Karpas-422 (cell line): ENCODE measurements at regions not wholly inside any gene's neighbourhood (a gene's known extent, or its start where the extent isn't known, plus 50 kb on each side); places are given as distances from the start of the nearest gene placed in this dataset.

Source experiments
- DNase-seq: peaks from one replicate; pipeline ENCODE4 v3.0.0-alpha.2; 2015
- H2AFZ ChIP-seq: fragments of 200-600 bp; sonication (generic); 2 replicates; pipeline ENCODE4 v1.6.1; 2014; ENCODE audit warnings: antibody characterized with exemption, low read length, mixed read lengths
- H3K27ac ChIP-seq: fragments of 200-600 bp; sonication (generic); 2 replicates; pipeline ENCODE4 v1.5.1; 2014; ENCODE audit warnings: mild to moderate bottlenecking, low read length, moderate library complexity
- H3K27me3 ChIP-seq: fragments of 200-600 bp; sonication (generic); 2 replicates; pipeline ENCODE4 v1.6.1; 2014; ENCODE audit warnings: low read length, mixed read lengths
- H3K36me3 ChIP-seq: fragments of 200-600 bp; sonication (generic); 2 replicates; pipeline ENCODE4 v1.6.1; 2014; ENCODE audit warnings: low read length, mixed read lengths; ENCODE audit not compliant: insufficient read depth
- H3K4me1 ChIP-seq: fragments of 200-600 bp; sonication (generic); 2 replicates; pipeline ENCODE4 v1.6.1; 2014; ENCODE audit warnings: mild to moderate bottlenecking, low read length, mixed read lengths
- H3K4me2 ChIP-seq: fragments of 200-600 bp; sonication (generic); 2 replicates; pipeline ENCODE4 v1.6.1; 2014; ENCODE audit warnings: low read length, low read depth, mild to moderate bottlenecking; ENCODE audit not compliant: poor library complexity, severe bottlenecking
- H3K4me3 ChIP-seq: fragments of 200-600 bp; sonication (generic); 2 replicates; pipeline ENCODE4 v1.5.1; 2014; ENCODE audit warnings: mild to moderate bottlenecking, antibody characterized with exemption, low read length, mixed read lengths
- H3K79me2 ChIP-seq: fragments of 200-600 bp; sonication (generic); 2 replicates; pipeline ENCODE4 v1.6.1; 2014; ENCODE audit warnings: mild to moderate bottlenecking, low read length, mixed read lengths
- H3K9ac ChIP-seq: fragments of 200-600 bp; sonication (generic); 2 replicates; pipeline ENCODE4 v1.6.0; 2014; ENCODE audit warnings: low read length
- H3K9me2 ChIP-seq: fragments of 200-600 bp; sonication (generic), shearing (Covaris generic); replicated peaks from 2 replicates; pipeline ENCODE4 v1.6.0; 2014; ENCODE audit warnings: mild to moderate bottlenecking, low read length, moderate library complexity; ENCODE audit not compliant: insufficient read depth
- H3K9me3 ChIP-seq: fragments of 300-700, 200-600 bp; sonication (generic); 2 replicates; pipeline ENCODE4 v1.6.1; 2014; ENCODE audit warnings: low read length, mixed read lengths
- H4K20me1 ChIP-seq: fragments of 200-600 bp; sonication (generic); 2 replicates; pipeline ENCODE4 v1.6.1; 2014; ENCODE audit warnings: mild to moderate bottlenecking, antibody characterized with exemption, low read length, low read depth; ENCODE audit not compliant: insufficient read depth

- Histone ChIP-seq H3K27me3 (no peaks in the 10 kb centered on the region), H3K79me2 (no peaks in the 10 kb centered on the region), H3K4me2 (no peak overlapping the region), H3K9me2 (0 out of 2 replicates have a peak, but pooled peaks cover 2% of the 10 kb centered on the region), H3K4me1 (no peaks in the 10 kb centered on the region), H3K27ac (no peak overlapping the region), H3K4me3 (no peak overlapping the region), H3K9me3 (no peaks in the 10 kb centered on the region), H3K9ac (no peak overlapping the region), H4K20me1 (no peaks in the 10 kb centered on the region), H3K36me3 (no peaks in the 10 kb centered on the region), H2AFZ (no peak overlapping the region)
- DNase-seq = no peak
Observed at GRCh38 chr13:53778937-53779336, 750.3 kb downstream of the OLFM4 start.

DNA sequence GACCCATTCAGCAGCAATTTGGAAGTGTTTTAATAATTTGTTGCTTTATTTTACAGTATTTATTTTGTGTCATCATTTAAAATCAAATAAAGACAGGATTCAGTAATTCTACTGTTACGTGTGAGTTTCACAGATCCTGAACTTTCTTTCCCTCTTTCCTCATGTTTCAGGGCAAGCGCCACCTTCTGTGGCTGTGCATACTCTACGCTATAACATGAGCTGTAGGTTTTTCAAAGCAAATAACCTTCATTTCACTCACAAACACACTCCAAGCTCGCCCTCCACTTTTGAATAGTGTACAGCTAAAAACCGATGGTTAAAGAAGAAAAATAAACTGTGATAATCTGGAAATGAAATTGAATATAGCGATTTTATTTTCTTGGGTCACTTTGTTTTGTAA, 753.3 kb downstream of the OLFM4 start:
- H4K20me1 ChIP-seq = no peaks in the 10 kb centered on the region
- H3K36me3 ChIP-seq = no peaks in the 10 kb centered on the region
- DNase-seq = no peak
- H3K27ac ChIP-seq = no peak overlapping the region
- no peaks in the 10 kb centered on the region for H3K9me2 ChIP-seq
- H3K4me2 ChIP-seq = no peak overlapping the region
- no peaks in the 10 kb centered on the region for H3K79me2 ChIP-seq
- H3K4me1 ChIP-seq = no peaks in the 10 kb centered on the region
- H3K4me3 ChIP-seq = no peak overlapping the region
- no peaks in the 10 kb centered on the region for H3K27me3 ChIP-seq
- no peaks in the 10 kb centered on the region for H3K9me3 ChIP-seq
- H3K9ac ChIP-seq = no peak overlapping the region
- H2AFZ ChIP-seq = no peak overlapping the region

DNA sequence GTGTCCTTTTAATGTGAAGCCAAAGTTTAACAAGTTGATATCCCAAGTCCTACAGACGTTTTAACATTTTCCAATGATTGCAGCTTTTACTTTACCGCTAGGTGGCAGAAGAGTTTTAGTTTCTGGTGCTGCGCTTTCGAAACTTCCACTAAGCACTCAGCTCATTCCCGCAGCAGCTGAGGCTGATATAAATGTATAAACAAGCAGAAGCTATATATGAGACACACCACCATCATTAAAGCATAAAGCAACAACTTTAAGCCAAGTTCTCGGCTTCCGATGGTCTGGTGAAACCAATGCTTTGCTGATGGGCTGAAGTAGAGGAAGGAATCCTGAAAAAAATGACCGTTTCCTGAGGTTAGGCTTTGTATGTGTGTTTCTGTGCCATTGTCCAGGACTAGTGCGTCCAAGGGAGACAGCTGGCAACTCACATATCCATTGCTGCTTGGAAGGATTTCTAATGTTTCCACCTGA, 753.9 kb downstream of the OLFM4 start:
- H3K4me2 ChIP-seq = no peak overlapping the region
- H3K36me3 ChIP-seq = no peaks in the 10 kb centered on the region
- no peaks in the 10 kb centered on the region for H3K79me2 ChIP-seq
- no peaks in the 10 kb centered on the region for H3K4me1 ChIP-seq
- no peaks in the 10 kb centered on the region for H3K9me3 ChIP-seq
- no peak overlapping the region for H3K4me3 ChIP-seq
- no peaks in the 10 kb centered on the region for H3K27me3 ChIP-seq
- no peak overlapping the region for H2AFZ ChIP-seq
- H3K9ac ChIP-seq = no peak overlapping the region
- H3K27ac ChIP-seq = no peak overlapping the region
- peak; percentile 82 for DNase-seq
- H4K20me1 ChIP-seq = no peaks in the 10 kb centered on the region
- no peaks in the 10 kb centered on the region for H3K9me2 ChIP-seq

- no peak overlapping the region for H3K9ac ChIP-seq
- H3K9me2 ChIP-seq = no peaks in the 10 kb centered on the region
- no peaks in the 10 kb centered on the region for H3K27me3 ChIP-seq
- H3K9me3 ChIP-seq = peaks cover 4% of the 10 kb centered on the region; the same call in 1 of the 2 replicates
- no peak overlapping the region for H2AFZ ChIP-seq
- H3K36me3 ChIP-seq = no peaks in the 10 kb centered on the region
- no peak overlapping the region for H3K27ac ChIP-seq
- no peak overlapping the region for H3K4me3 ChIP-seq
- no peaks in the 10 kb centered on the region for H3K4me1 ChIP-seq
- H3K4me2 ChIP-seq = no peak overlapping the region
- no peaks in the 10 kb centered on the region for H3K79me2 ChIP-seq
- no peaks in the 10 kb centered on the region for H4K20me1 ChIP-seq
- no peak for DNase-seq
Observed at GRCh38 chr13:53783471-53783870, 754.9 kb downstream of the OLFM4 start.

GRCh38 chr13:53788286-53788685, 759.7 kb downstream of the OLFM4 start:
- Histone ChIP-seq H4K20me1 (no peaks in the 10 kb centered on the region), H3K27ac (no peak overlapping the region), H2AFZ (no peak overlapping the region), H3K4me2 (no peak overlapping the region), H3K9me2 (no peaks in the 10 kb centered on the region), H3K79me2 (no peaks in the 10 kb centered on the region), H3K9me3 (peaks cover 13% of the 10 kb centered on the region; the same call in 1 of the 2 replicates), H3K27me3 (no peaks in the 10 kb centered on the region), H3K4me3 (no peak overlapping the region), H3K36me3 (no peaks in the 10 kb centered on the region), H3K4me1 (no peaks in the 10 kb centered on the region), H3K9ac (no peak overlapping the region)
- no peak for DNase-seq

DNA sequence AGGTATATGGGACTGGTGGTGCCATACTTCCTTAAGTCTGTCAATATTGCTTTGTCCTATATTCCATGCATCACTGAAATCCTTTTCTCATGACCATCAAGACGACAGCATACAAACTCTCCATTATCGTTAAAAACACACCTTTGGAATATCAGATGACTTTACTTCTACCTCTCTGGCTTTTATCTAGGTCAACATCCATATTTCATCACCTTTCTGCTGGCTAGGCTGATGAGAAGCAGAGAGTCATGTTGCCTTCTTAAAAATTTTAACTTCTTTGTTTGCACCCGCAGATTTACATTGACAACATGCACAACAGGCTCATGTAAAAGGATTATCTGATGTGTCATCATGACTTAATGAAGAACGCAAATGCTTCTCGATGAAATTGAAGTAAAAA, 771.4 kb downstream of the OLFM4 start:
- H3K27ac ChIP-seq = no peak overlapping the region
- no peaks in the 10 kb centered on the region for H3K27me3 ChIP-seq
- no peaks in the 10 kb centered on the region for H4K20me1 ChIP-seq
- H3K9me3 ChIP-seq = peaks cover 26% of the 10 kb centered on the region
- H3K4me2 ChIP-seq = no peak overlapping the region
- no peaks in the 10 kb centered on the region for H3K4me1 ChIP-seq
- no peaks in the 10 kb centered on the region for H3K9me2 ChIP-seq
- no peak overlapping the region for H2AFZ ChIP-seq
- no peaks in the 10 kb centered on the region for H3K79me2 ChIP-seq
- no peak for DNase-seq
- H3K36me3 ChIP-seq = no peaks in the 10 kb centered on the region
- H3K9ac ChIP-seq = no peak overlapping the region
- H3K4me3 ChIP-seq = no peak overlapping the region

DNA sequence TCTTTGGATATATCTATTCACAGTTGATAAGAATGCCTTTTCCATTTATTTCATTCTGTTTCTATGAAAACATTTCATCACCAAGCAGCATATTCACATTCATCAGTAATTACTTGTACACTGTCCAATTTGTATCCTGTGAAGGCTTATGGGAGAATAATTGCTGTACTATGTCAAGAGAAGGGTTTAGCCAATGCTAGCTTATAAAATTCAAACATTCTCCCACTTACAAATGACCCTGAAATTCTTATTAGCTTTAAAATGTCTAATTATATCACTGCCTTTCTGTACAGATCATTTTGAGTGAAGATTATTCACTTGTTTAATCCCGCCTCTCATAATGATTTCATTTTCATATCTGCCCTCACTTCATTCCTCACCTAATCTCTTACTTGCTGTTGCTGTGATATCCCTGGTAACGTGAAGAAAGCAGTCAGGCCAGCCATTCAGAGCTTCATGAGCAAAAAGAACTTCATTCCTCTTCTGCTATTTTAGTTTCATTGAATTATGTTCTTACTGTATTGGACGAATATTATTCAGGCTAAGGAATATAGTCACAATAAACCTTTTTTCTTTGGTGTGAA, 778.7 kb downstream of the OLFM4 start:
- Histone ChIP-seq H3K79me2 (no peaks in the 10 kb centered on the region), H4K20me1 (no peaks in the 10 kb centered on the region), H3K9ac (no peak overlapping the region), H3K4me1 (no peaks in the 10 kb centered on the region), H3K36me3 (no peaks in the 10 kb centered on the region), H3K27ac (no peak overlapping the region), H3K9me3 (peaks cover 18% of the 10 kb centered on the region), H3K27me3 (no peaks in the 10 kb centered on the region), H3K9me2 (no peaks in the 10 kb centered on the region), H2AFZ (no peak overlapping the region), H3K4me2 (no peak overlapping the region), H3K4me3 (no peak overlapping the region)
- DNase-seq = no peak

DNA sequence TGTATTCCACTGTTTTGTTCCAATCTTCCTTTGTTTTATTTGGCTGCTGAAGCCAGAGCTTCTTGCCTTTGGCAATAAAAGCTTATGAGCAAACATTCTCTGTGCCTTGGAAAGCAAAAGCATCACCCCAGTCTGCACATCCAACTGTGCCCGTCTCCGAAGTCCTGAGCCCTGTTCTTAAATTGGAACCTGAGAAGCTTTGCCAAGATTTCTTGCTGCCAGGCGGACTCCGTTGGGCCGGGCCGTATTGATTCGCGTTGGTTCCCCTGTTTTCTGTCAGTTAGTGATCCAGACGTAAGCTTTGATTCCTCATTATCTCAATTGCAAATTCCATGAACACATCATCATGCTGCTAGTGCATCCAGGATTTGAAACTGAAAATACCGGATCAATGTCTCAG, 793.0 kb downstream of the OLFM4 start:
- no peaks in the 10 kb centered on the region for H3K36me3 ChIP-seq
- DNase-seq = no peak
- H3K27me3 ChIP-seq = no peaks in the 10 kb centered on the region
- H3K9me3 ChIP-seq = peaks cover 28% of the 10 kb centered on the region
- no peak overlapping the region for H2AFZ ChIP-seq
- no peaks in the 10 kb centered on the region for H3K4me1 ChIP-seq
- H3K4me3 ChIP-seq = no peak overlapping the region
- no peak overlapping the region for H3K27ac ChIP-seq
- no peaks in the 10 kb centered on the region for H3K79me2 ChIP-seq
- no peak overlapping the region for H3K4me2 ChIP-seq
- no peaks in the 10 kb centered on the region for H4K20me1 ChIP-seq
- H3K9me2 ChIP-seq = no peaks in the 10 kb centered on the region
- no peak overlapping the region for H3K9ac ChIP-seq
